ENCODE measurements at regions not wholly inside any gene's neighbourhood (a gene's known extent, or its start where the extent isn't known, plus 50 kb on each side); places are given as distances from the start of the nearest gene placed in this dataset.

DNA sequence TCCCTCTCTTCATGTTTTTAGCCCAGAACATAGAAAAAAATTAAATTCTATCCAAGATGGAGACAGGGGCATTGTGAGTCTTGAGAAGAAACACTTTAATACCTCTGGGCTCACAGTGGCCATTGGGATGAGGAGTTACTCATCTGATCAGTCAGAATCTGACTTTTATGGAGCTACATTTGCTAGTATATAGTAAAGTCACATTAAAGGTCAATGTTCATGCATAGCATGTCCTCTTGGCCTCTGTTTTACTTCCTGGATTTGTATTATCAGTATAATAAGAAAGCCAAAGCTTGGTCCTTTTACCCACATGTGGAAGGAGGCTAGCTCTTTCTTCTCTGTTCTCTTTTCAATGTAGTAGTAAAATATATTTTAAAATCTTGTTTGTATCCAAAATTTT lies 93.6 kb upstream of the CNOT2 start:
- H3K9me3 ChIP-seq (ENCODE audit: control insufficient read depth in 1 of 2, low read length in 2 of 2) = peaks cover 2 to 7% of the 10 kb centered on the region in 2 donors
- no peaks in the 10 kb centered on the region for H3K36me3 ChIP-seq (ENCODE audit: control insufficient read depth in 1 of 2, insufficient read depth in 2 of 2, low read length in 2 of 2)
- no peak overlapping the region for H3K9ac ChIP-seq (ENCODE audit: low read depth in 1 of 2, low read length in 2 of 2)
- H3K4me1 ChIP-seq (ENCODE audit: control insufficient read depth in 1 of 2, insufficient read depth in 2 of 2, low read length in 2 of 2) = peaks cover 0 to 3% of the 10 kb centered on the region in 2 donors
- peaks cover 0 to 3% of the 10 kb centered on the region in 2 donors for H3K27me3 ChIP-seq (ENCODE audit: control insufficient read depth in 1 of 2, insufficient read depth in 2 of 2, low read length in 2 of 2)
- H3K4me3 ChIP-seq (ENCODE audit: low read depth in 1 of 2, low read length in 2 of 2) = no peak overlapping the region
- no peak overlapping the region for H3K27ac ChIP-seq (ENCODE audit: low read depth, low read length)

DNA sequence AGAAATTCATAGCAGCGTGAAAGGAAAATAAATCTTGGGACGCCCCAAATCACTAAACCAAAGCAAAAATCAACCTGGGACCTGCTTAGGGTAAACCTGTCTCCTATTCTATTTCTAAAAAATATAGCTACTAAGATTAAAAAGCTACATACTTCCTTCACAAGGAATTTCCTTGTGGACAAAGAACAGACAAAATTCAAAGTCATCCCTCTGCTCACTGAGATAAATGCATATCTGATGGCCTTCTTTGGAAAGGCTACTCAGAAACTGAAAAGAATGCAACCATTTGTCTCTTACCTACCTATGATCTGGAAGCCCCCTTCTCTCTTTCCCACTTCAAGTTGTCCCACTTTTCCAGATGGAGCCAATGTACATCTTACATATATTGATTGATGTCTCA lies 93.0 kb upstream of the CNOT2 start:
- Histone ChIP-seq H3K27me3 (ENCODE audit: control insufficient read depth in 1 of 2, insufficient read depth in 2 of 2, low read length in 2 of 2) (peaks cover 0 to 3% of the 10 kb centered on the region in 2 donors), H3K9ac (ENCODE audit: low read depth in 1 of 2, low read length in 2 of 2) (no peak overlapping the region), H3K4me3 (ENCODE audit: low read depth in 1 of 2, low read length in 2 of 2) (no peak overlapping the region), H3K4me1 (ENCODE audit: control insufficient read depth in 1 of 2, insufficient read depth in 2 of 2, low read length in 2 of 2) (peaks cover 0 to 3% of the 10 kb centered on the region in 2 donors), H3K9me3 (ENCODE audit: control insufficient read depth in 1 of 2, low read length in 2 of 2) (peaks cover 3 to 9% of the 10 kb centered on the region in 2 donors), H3K27ac (ENCODE audit: low read depth, low read length) (no peak overlapping the region), H3K36me3 (ENCODE audit: control insufficient read depth in 1 of 2, insufficient read depth in 2 of 2, low read length in 2 of 2) (no peaks in the 10 kb centered on the region)

DNA sequence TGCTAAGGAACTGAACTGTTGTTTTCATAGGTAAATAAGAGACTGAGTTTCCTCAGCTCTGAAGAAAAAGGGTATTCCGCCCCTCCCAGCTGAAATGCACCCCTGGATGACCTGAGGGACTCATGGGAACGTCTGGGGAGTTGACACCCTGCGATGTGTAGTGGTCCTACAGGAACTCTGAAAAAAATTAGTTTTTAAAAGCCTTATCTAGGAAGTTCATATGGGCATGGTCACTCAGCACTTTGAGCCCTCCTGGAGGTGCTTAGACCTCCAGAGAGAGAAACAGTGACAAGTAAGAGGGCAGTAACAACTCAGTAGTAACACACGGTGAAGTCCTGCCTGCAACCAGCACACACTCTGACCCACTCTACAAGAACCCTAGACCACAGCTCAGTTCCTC lies 91.2 kb upstream of the CNOT2 start:
- H3K4me3 ChIP-seq (ENCODE audit: low read depth in 1 of 2, low read length in 2 of 2) = no peak overlapping the region
- peaks cover 9 to 16% of the 10 kb centered on the region in 2 donors for H3K9me3 ChIP-seq (ENCODE audit: control insufficient read depth in 1 of 2, low read length in 2 of 2)
- H3K9ac ChIP-seq (ENCODE audit: low read depth in 1 of 2, low read length in 2 of 2) = no peak overlapping the region
- no peaks in the 10 kb centered on the region for H3K36me3 ChIP-seq (ENCODE audit: control insufficient read depth in 1 of 2, insufficient read depth in 2 of 2, low read length in 2 of 2)
- H3K4me1 ChIP-seq (ENCODE audit: control insufficient read depth in 1 of 2, insufficient read depth in 2 of 2, low read length in 2 of 2) = peaks cover 0 to 3% of the 10 kb centered on the region in 2 donors
- H3K27me3 ChIP-seq (ENCODE audit: control insufficient read depth in 1 of 2, insufficient read depth in 2 of 2, low read length in 2 of 2) = peaks cover 0 to 1% of the 10 kb centered on the region in 2 donors
- no peak overlapping the region for H3K27ac ChIP-seq (ENCODE audit: low read depth, low read length)

DNA sequence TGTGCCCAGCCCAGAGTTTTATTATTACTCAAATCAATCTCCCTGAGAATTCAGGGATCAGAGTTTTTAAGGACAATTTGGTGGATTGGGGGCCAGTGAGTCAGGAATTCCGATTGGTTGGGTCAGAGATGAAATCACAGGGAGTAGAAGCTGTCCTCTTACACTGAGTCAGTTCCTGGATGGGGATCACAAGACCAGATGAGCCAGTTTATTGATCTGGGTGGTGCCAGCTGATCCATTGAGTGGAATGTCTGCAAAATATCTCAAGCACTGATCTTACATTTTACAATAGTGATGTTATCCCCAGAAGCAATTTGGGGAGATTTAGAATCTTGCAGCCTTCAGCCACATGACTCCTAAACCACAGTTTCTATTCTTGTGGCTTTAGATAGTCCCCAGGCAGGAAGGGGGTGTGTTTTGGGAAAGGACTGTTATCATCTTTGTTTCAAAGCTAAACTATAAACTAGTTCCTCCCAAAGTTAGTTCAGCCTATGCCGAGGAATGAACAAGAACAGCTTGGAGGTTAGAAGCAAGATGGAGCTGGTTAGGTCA lies 89.1 kb upstream of the CNOT2 start:
- no peaks in the 10 kb centered on the region for H3K27me3 ChIP-seq (ENCODE audit: control insufficient read depth in 1 of 2, insufficient read depth in 2 of 2, low read length in 2 of 2)
- H3K36me3 ChIP-seq (ENCODE audit: control insufficient read depth in 1 of 2, insufficient read depth in 2 of 2, low read length in 2 of 2) = no peaks in the 10 kb centered on the region
- no peak overlapping the region for H3K9ac ChIP-seq (ENCODE audit: low read depth in 1 of 2, low read length in 2 of 2)
- H3K4me1 ChIP-seq (ENCODE audit: control insufficient read depth in 1 of 2, insufficient read depth in 2 of 2, low read length in 2 of 2) = peaks cover 0 to 3% of the 10 kb centered on the region in 2 donors
- no peak overlapping the region for H3K27ac ChIP-seq (ENCODE audit: low read depth, low read length)
- no peak overlapping the region for H3K4me3 ChIP-seq (ENCODE audit: low read depth in 1 of 2, low read length in 2 of 2)
- H3K9me3 ChIP-seq (ENCODE audit: control insufficient read depth in 1 of 2, low read length in 2 of 2) = peaks cover 11 to 23% of the 10 kb centered on the region in 2 donors

DNA sequence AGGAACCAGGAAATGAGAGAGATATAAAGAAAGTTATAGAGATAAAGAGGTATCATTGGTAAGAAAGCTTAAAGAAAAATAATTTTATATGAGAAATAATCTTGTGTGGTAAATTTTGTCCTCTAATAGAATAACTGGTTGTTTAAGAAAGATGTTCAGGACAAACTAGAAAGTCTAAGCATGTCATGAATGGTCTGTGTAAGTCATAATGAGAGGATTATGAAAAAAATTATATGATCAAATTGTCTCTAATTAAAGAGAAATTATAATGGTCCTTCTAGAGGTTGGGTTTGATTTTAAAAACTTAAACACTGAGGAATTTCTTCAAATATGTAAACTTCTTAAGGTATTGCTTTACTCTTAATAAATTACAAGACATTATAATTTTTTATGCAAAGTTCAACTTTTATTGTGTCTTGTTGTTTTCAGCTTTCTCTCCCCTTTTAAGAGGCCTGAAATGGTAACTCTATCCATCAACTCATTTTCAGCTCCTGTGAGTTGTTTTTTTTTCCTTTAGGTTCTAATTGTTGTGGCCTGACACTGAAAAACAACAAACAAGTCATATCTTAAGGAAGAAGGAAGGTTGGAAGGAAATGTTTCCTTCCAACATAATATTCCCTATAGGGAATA lies 88.2 kb upstream of the CNOT2 start:
- no peaks in the 10 kb centered on the region for H3K36me3 ChIP-seq (ENCODE audit: control insufficient read depth in 1 of 2, insufficient read depth in 2 of 2, low read length in 2 of 2)
- no peak overlapping the region for H3K27ac ChIP-seq (ENCODE audit: low read depth, low read length)
- H3K9ac ChIP-seq (ENCODE audit: low read depth in 1 of 2, low read length in 2 of 2) = no peak overlapping the region
- H3K4me1 ChIP-seq (ENCODE audit: control insufficient read depth in 1 of 2, insufficient read depth in 2 of 2, low read length in 2 of 2) = no peaks in the 10 kb centered on the region
- no peak overlapping the region for H3K4me3 ChIP-seq (ENCODE audit: low read depth in 1 of 2, low read length in 2 of 2)
- H3K9me3 ChIP-seq (ENCODE audit: control insufficient read depth in 1 of 2, low read length in 2 of 2) = peaks cover 11 to 29% of the 10 kb centered on the region in 2 donors
- no peaks in the 10 kb centered on the region for H3K27me3 ChIP-seq (ENCODE audit: control insufficient read depth in 1 of 2, insufficient read depth in 2 of 2, low read length in 2 of 2)

DNA sequence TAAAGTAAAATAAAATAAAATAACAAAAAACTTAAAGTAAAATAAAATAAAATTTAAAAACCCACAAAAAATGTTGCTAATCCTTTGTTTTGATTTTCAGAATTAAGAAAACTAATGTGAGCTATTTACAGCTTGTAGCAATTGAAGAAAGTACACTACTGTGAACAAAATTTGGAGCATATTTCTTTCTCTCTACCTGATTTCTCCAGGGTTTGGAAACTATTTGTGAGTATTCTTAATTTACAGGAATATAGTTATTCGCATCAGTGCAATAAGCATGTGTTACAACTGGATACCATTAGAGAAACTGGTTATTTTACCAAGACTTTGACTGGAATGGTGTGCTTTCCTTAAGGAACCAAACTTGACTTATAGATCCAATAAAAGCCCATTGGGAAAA lies 86.1 kb upstream of the CNOT2 start:
- Histone ChIP-seq H3K4me3 (ENCODE audit: low read depth in 1 of 2, low read length in 2 of 2) (no peak overlapping the region), H3K9ac (ENCODE audit: low read depth in 1 of 2, low read length in 2 of 2) (no peak overlapping the region), H3K27me3 (ENCODE audit: control insufficient read depth in 1 of 2, insufficient read depth in 2 of 2, low read length in 2 of 2) (no peaks in the 10 kb centered on the region), H3K27ac (ENCODE audit: low read depth, low read length) (no peak overlapping the region), H3K4me1 (ENCODE audit: control insufficient read depth in 1 of 2, insufficient read depth in 2 of 2, low read length in 2 of 2) (no peaks in the 10 kb centered on the region), H3K36me3 (ENCODE audit: control insufficient read depth in 1 of 2, insufficient read depth in 2 of 2, low read length in 2 of 2) (no peaks in the 10 kb centered on the region), H3K9me3 (ENCODE audit: control insufficient read depth in 1 of 2, low read length in 2 of 2) (peaks cover 13 to 39% of the 10 kb centered on the region in 2 donors)

DNA sequence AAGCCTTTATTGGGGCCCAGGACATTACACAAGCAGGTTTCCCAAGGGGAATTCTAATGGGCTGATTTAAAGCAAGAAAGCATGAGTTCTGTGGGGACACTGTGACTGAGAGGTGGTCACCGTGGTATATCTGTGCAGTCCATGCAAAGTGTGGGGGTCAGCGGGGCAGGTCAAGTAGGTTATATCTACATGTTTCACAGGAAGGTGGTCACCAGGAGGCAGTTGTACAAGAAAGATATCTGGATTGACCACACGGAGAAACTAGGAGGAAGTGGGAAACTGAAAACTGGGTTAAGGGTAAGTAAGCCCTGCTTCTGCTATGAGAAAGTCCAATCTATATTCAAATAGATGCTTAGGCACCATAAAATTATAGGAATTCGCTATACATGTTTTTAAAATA lies 77.8 kb upstream of the CNOT2 start:
- Histone ChIP-seq H3K9me3 (ENCODE audit: control insufficient read depth in 1 of 2, low read length in 2 of 2) (peaks cover 2 to 6% of the 10 kb centered on the region in 2 donors), H3K27me3 (ENCODE audit: control insufficient read depth in 1 of 2, insufficient read depth in 2 of 2, low read length in 2 of 2) (no peaks in the 10 kb centered on the region), H3K36me3 (ENCODE audit: control insufficient read depth in 1 of 2, insufficient read depth in 2 of 2, low read length in 2 of 2) (no peaks in the 10 kb centered on the region), H3K4me1 (ENCODE audit: control insufficient read depth in 1 of 2, insufficient read depth in 2 of 2, low read length in 2 of 2) (no peaks in the 10 kb centered on the region), H3K27ac (ENCODE audit: low read depth, low read length) (no peak overlapping the region), H3K4me3 (ENCODE audit: low read depth in 1 of 2, low read length in 2 of 2) (no peak overlapping the region), H3K9ac (ENCODE audit: low read depth in 1 of 2, low read length in 2 of 2) (no peak overlapping the region)

DNA sequence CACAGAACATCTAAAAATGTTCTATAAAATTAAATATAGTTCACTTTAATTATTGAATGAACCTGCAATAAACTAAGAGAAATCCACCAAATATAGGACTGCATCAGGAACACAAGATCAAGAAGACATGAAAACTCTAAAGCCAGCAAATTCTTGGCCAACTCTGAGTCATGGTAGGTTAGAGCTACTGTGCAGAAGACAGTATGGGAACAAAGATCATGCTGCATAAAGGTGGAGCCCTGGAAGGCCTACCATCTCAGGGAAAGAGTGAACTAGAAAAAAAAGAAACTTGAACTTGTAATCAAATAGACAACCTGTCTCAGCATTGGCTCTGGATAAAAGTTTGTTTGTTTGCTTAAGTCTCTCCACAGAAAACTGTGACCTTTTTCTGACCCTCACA lies 66.9 kb upstream of the CNOT2 start:
- H3K27ac ChIP-seq (ENCODE audit: low read depth, low read length) = no peak overlapping the region
- no peaks in the 10 kb centered on the region for H3K9me3 ChIP-seq (ENCODE audit: control insufficient read depth in 1 of 2, low read length in 2 of 2)
- H3K27me3 ChIP-seq (ENCODE audit: control insufficient read depth in 1 of 2, insufficient read depth in 2 of 2, low read length in 2 of 2) = no peaks in the 10 kb centered on the region

DNA sequence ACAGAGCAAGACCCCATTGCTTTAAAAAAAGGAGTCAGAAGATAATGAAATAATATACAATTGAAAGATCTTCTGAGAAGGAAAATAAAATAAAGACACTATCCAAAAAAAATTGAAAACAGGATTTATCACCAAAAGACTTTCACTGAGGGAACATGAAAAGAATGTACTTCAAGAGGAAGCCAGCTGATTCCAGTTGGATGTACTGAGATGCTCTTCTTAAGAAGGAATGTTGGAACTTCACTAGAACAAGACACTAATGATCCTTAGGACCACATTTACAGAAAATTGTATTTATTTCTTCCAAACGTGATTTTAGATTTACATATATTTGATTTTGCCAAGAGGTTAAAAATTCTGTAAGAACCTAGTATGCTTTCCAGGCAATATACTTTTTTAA lies 65.6 kb upstream of the CNOT2 start:
- no peaks in the 10 kb centered on the region for H3K9me3 ChIP-seq (ENCODE audit: control insufficient read depth in 1 of 2, low read length in 2 of 2)
- H3K4me1 ChIP-seq (ENCODE audit: control insufficient read depth in 1 of 2, insufficient read depth in 2 of 2, low read length in 2 of 2) = no peaks in the 10 kb centered on the region
- H3K27ac ChIP-seq (ENCODE audit: low read depth, low read length) = no peak overlapping the region

More for the DNA sequence above, 66.9 kb upstream of the CNOT2 start:
- no peaks in the 10 kb centered on the region for H3K4me1 ChIP-seq (ENCODE audit: control insufficient read depth in 1 of 2, insufficient read depth in 2 of 2, low read length in 2 of 2)
- H3K36me3 ChIP-seq (ENCODE audit: control insufficient read depth in 1 of 2, insufficient read depth in 2 of 2, low read length in 2 of 2) = no peaks in the 10 kb centered on the region
- H3K9ac ChIP-seq (ENCODE audit: low read depth in 1 of 2, low read length in 2 of 2) = no peak overlapping the region
- H3K4me3 ChIP-seq (ENCODE audit: low read depth in 1 of 2, low read length in 2 of 2) = no peak overlapping the region

DNA sequence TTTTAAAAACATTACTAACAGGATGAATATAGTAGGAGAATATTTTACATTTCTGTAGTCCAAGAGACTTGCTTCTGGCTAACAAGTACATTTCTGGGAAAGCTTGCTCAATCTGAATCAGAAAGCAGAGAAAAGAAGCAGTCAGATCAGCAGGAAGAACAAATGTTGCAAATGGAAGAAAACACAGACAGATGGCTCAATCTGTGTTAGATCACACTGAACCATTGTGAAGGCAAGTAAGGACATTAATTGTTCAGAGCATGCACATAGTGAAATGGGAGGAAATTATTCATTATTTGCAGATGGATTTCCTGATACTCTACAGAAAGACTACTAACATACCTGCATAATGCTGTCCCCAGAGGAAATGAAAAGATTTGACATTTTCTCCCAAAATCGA lies 65.2 kb upstream of the CNOT2 start:
- Histone ChIP-seq H3K27ac (ENCODE audit: low read depth, low read length) (no peak overlapping the region), H3K36me3 (ENCODE audit: control insufficient read depth in 1 of 2, insufficient read depth in 2 of 2, low read length in 2 of 2) (no peaks in the 10 kb centered on the region), H3K4me1 (ENCODE audit: control insufficient read depth in 1 of 2, insufficient read depth in 2 of 2, low read length in 2 of 2) (no peaks in the 10 kb centered on the region), H3K27me3 (ENCODE audit: control insufficient read depth in 1 of 2, insufficient read depth in 2 of 2, low read length in 2 of 2) (no peaks in the 10 kb centered on the region), H3K9me3 (ENCODE audit: control insufficient read depth in 1 of 2, low read length in 2 of 2) (no peaks in the 10 kb centered on the region), H3K9ac (ENCODE audit: low read depth in 1 of 2, low read length in 2 of 2) (no peak overlapping the region), H3K4me3 (ENCODE audit: low read depth in 1 of 2, low read length in 2 of 2) (no peak overlapping the region)

More for the DNA sequence above, 65.6 kb upstream of the CNOT2 start:
- Histone ChIP-seq H3K36me3 (ENCODE audit: control insufficient read depth in 1 of 2, insufficient read depth in 2 of 2, low read length in 2 of 2) (no peaks in the 10 kb centered on the region), H3K4me3 (ENCODE audit: low read depth in 1 of 2, low read length in 2 of 2) (no peak overlapping the region), H3K27me3 (ENCODE audit: control insufficient read depth in 1 of 2, insufficient read depth in 2 of 2, low read length in 2 of 2) (no peaks in the 10 kb centered on the region), H3K9ac (ENCODE audit: low read depth in 1 of 2, low read length in 2 of 2) (no peak overlapping the region)
